SK-N-SH treated with all-trans-retinoic acid at 6 μM for 48 hours (cell line): ENCODE measurements at regions not wholly inside any gene's neighbourhood (a gene's known extent, or its start where the extent isn't known, plus 50 kb on each side); places are given as distances from the start of the nearest gene placed in this dataset.

Experiments used
- ATAC-seq: fragments of 200-7000 bp; cut with Tn5 transposase; 3 replicates; pipeline ENCODE4 v1.9.1; 2020; ENCODE audit warnings: mild to moderate bottlenecking, moderate library complexity
- ARNTL ChIP-seq: fragments of 450-650 bp; formaldehyde crosslinking; IDR thresholded peaks from 2 replicates; pipeline ENCODE4 v1.5.0; 2020; ENCODE audit warnings: low read depth, mild to moderate bottlenecking, moderate library complexity, borderline replicate concordance
- BACH2 ChIP-seq: fragments of 250-450 bp; sonication (Bioruptor Pico); IDR thresholded peaks from 2 replicates; pipeline ENCODE4 v1.9.0; 2021; ENCODE audit warnings: mild to moderate bottlenecking, borderline replicate concordance
- CSDC2 ChIP-seq: fragments of 250-450 bp; sonication (Bioruptor Pico); IDR thresholded peaks from 2 replicates; pipeline ENCODE4 v1.5.0; 2020; ENCODE audit warnings: mild to moderate bottlenecking, moderate library complexity
- ESRRG ChIP-seq: fragments of 250-450 bp; sonication (Bioruptor Pico); IDR thresholded peaks from 2 replicates; pipeline ENCODE4 v1.6.1; 2021; ENCODE audit warnings: mild to moderate bottlenecking
- GLIS3 ChIP-seq: fragments of 250-450 bp; sonication (Bioruptor Pico); IDR thresholded peaks from 2 replicates; pipeline ENCODE4 v1.5.0; 2020; ENCODE audit warnings: mild to moderate bottlenecking, moderate library complexity
- ISL1 ChIP-seq: fragments of 250-450 bp; sonication (Bioruptor Pico); IDR thresholded peaks from 2 replicates; pipeline ENCODE4 v2.1.2; 2022; ENCODE audit warnings: mild to moderate bottlenecking, moderate library complexity
- OSR1 ChIP-seq: fragments of 250-450 bp; sonication (Bioruptor Pico); IDR thresholded peaks from 2 replicates; pipeline ENCODE4 v1.8.0; 2022; ENCODE audit warnings: moderate library complexity, mild to moderate bottlenecking, inconsistent platforms
- RARB ChIP-seq: fragments of 250-450 bp; sonication (Bioruptor Pico); IDR thresholded peaks from 2 replicates; pipeline ENCODE4 v1.8.0; 2021; ENCODE audit warnings: mild to moderate bottlenecking, moderate library complexity
- SNAI2 ChIP-seq: fragments of 250-450 bp; sonication (Bioruptor Pico); IDR thresholded peaks from 2 replicates; pipeline ENCODE4 v1.5.0; 2020; ENCODE audit warnings: mild to moderate bottlenecking, moderate library complexity
- TCF4 ChIP-seq: fragments of 250-450 bp; sonication (Bioruptor Pico); IDR thresholded peaks from 2 replicates; pipeline ENCODE4 v1.8.0; 2021; ENCODE audit warnings: mild to moderate bottlenecking, moderate library complexity, borderline replicate concordance
- TOX ChIP-seq: fragments of 250-450 bp; sonication (Bioruptor Pico); IDR thresholded peaks from 2 replicates; pipeline ENCODE4 v1.8.0; 2021; ENCODE audit warnings: mild to moderate bottlenecking, moderate library complexity, borderline replicate concordance
- ZC3H10 ChIP-seq: fragments of 250-450 bp; sonication (Bioruptor Pico); IDR thresholded peaks from 2 replicates; pipeline ENCODE4 v1.5.1; 2021; ENCODE audit warnings: mild to moderate bottlenecking, moderate library complexity
- ZFP3 ChIP-seq: fragments of 250-450 bp; sonication (Bioruptor Pico); IDR thresholded peaks from 2 replicates; pipeline ENCODE4 v1.5.0; 2020; ENCODE audit warnings: mild to moderate bottlenecking, moderate library complexity
- ZFP30 ChIP-seq: fragments of 450-650 bp; formaldehyde crosslinking; IDR thresholded peaks from 2 replicates; pipeline ENCODE4 v1.5.0; 2022; ENCODE audit warnings: mild to moderate bottlenecking, moderate library complexity
- ZNF565 ChIP-seq: fragments of 450-650 bp; formaldehyde crosslinking; conservative IDR thresholded peaks from 2 replicates; pipeline ENCODE4 v1.5.0; 2020; ENCODE audit warnings: low read depth, mild to moderate bottlenecking, moderate library complexity
- ZNF70 ChIP-seq: fragments of 450-650 bp; formaldehyde crosslinking; IDR thresholded peaks from 2 replicates; pipeline ENCODE4 v1.5.0; 2020; ENCODE audit warnings: mild to moderate bottlenecking, moderate library complexity
- ZNF8 ChIP-seq: fragments of 450-650 bp; formaldehyde crosslinking; IDR thresholded peaks from 2 replicates; pipeline ENCODE4 v1.5.0; 2020; ENCODE audit warnings: mild to moderate bottlenecking, moderate library complexity
- TF ChIP-seq, protein P1 (sequence below): fragments of 250-450 bp; sonication (Bioruptor Pico); IDR thresholded peaks from 2 replicates; pipeline ENCODE4 v1.8.0; 2021; ENCODE audit warnings: low read depth, mild to moderate bottlenecking, moderate library complexity, borderline replicate concordance
- TF ChIP-seq, protein P2 (sequence below): fragments of 250-450 bp; sonication (Bioruptor Pico); IDR thresholded peaks from 2 replicates; pipeline ENCODE4 v1.5.0; 2020; ENCODE audit warnings: mild to moderate bottlenecking, moderate library complexity
- TF ChIP-seq, protein P3 (sequence below): fragments of 250-450 bp; sonication (Bioruptor Pico); IDR thresholded peaks from 2 replicates; pipeline ENCODE4 v1.8.0; 2020; ENCODE audit warnings: mild to moderate bottlenecking, moderate library complexity, borderline replicate concordance
- TF ChIP-seq, protein P4 (sequence below): fragments of 250-450 bp; sonication (Bioruptor Pico); IDR thresholded peaks from 2 replicates; pipeline ENCODE4 v1.5.1; 2020; ENCODE audit warnings: low read depth, mild to moderate bottlenecking, moderate library complexity
- TF ChIP-seq, protein P5 (sequence below): fragments of 250-450 bp; sonication (Bioruptor Pico); IDR thresholded peaks from 2 replicates; pipeline ENCODE4 v1.5.1; 2021; ENCODE audit warnings: mild to moderate bottlenecking, moderate library complexity

DNA sequence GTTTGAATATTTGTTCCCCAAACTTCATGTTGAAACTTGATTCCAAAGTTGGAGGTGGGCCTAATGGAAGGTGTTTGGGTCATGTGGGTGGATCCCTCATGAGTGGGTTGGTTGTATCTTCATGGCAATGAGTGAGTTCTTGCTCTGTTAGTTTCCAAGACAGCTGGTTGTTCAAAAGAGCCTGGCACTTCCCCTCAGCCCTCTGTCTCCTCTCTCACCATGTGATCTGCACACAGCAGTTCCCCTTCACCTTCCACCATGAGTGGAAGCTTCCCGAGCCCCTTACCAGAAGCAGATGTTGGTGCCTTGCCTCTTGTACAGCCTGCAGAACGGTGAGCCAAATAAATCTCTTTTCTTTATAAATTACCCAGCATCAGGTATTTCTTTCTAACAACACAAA, 327.1 kb upstream of the SLCO3A1 start:
- TF ChIP-seq BACH2 (CRISPR knock-in tag) (no peak), ZNF70 (CRISPR knock-in tag) (no peak), ESRRG (no peak)
- TF ChIP-seq, protein P1, sequence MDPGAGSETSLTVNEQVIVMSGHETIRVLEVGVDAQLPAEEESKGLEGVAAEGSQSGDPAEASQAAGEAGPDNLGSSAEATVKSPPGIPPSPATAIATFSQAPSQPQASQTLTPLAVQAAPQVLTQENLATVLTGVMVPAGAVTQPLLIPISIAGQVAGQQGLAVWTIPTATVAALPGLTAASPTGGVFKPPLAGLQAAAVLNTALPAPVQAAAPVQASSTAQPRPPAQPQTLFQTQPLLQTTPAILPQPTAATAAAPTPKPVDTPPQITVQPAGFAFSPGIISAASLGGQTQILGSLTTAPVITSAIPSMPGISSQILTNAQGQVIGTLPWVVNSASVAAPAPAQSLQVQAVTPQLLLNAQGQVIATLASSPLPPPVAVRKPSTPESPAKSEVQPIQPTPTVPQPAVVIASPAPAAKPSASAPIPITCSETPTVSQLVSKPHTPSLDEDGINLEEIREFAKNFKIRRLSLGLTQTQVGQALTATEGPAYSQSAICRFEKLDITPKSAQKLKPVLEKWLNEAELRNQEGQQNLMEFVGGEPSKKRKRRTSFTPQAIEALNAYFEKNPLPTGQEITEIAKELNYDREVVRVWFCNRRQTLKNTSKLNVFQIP: no peak
- ATAC-seq: no peak

DNA sequence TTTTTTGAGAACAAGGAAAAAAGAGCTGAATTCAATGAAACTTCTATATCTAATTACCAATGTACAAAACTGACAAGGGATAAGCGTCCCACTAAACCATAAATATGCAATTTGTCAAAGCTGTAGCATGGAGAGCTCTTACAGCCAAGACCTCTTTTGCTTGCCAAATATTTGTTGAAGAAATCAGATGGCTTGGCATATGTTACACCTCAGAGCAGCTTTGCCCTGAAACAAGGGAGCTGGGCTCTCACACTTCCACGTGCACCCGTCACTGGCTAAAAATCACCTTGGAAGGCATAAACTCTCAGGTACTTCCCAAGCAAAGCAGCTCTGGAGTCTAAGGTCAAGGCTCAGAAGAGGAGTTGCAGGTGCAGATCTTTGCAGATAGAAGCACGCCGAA, 324.7 kb upstream of the SLCO3A1 start:
- ATAC-seq: no peak

DNA sequence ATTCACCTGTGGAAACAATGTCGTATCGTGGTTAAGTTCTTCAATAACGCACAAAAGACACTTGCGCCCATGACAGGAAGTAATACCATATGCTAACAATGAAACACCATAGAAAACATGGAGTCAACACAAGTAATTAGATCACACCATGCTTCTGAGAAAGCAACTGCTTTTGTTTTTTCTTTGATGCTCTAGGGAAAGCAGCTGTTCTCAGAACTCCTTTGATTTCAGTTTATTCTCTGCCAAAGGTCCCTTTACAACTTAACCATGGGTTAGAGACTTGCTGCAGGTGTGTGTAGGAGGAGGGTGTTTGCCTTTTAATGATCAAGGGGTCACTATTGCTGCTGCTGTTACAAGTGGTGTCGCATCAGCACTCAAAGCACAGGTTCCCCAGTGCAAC, 324.0 kb upstream of the SLCO3A1 start:
- ATAC-seq: no peak
- no peak for TF ChIP-seq TCF4 (CRISPR knock-in tag)
- no peak for TF ChIP-seq ZFP30 (CRISPR knock-in tag)
- TF ChIP-seq TOX (CRISPR knock-in tag): no peak
- TF ChIP-seq, protein P2, sequence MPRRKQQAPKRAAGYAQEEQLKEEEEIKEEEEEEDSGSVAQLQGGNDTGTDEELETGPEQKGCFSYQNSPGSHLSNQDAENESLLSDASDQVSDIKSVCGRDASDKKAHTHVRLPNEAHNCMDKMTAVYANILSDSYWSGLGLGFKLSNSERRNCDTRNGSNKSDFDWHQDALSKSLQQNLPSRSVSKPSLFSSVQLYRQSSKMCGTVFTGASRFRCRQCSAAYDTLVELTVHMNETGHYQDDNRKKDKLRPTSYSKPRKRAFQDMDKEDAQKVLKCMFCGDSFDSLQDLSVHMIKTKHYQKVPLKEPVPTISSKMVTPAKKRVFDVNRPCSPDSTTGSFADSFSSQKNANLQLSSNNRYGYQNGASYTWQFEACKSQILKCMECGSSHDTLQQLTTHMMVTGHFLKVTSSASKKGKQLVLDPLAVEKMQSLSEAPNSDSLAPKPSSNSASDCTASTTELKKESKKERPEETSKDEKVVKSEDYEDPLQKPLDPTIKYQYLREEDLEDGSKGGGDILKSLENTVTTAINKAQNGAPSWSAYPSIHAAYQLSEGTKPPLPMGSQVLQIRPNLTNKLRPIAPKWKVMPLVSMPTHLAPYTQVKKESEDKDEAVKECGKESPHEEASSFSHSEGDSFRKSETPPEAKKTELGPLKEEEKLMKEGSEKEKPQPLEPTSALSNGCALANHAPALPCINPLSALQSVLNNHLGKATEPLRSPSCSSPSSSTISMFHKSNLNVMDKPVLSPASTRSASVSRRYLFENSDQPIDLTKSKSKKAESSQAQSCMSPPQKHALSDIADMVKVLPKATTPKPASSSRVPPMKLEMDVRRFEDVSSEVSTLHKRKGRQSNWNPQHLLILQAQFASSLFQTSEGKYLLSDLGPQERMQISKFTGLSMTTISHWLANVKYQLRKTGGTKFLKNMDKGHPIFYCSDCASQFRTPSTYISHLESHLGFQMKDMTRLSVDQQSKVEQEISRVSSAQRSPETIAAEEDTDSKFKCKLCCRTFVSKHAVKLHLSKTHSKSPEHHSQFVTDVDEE (CRISPR knock-in tag): no peak
- TF ChIP-seq, protein P1: no peak
- TF ChIP-seq ESRRG: no peak
- TF ChIP-seq ZNF565: no peak
- no peak for TF ChIP-seq ISL1 (CRISPR knock-in tag)
- TF ChIP-seq CSDC2 (CRISPR knock-in tag): no peak
- no peak for TF ChIP-seq ARNTL (CRISPR knock-in tag)
- TF ChIP-seq, protein P3, sequence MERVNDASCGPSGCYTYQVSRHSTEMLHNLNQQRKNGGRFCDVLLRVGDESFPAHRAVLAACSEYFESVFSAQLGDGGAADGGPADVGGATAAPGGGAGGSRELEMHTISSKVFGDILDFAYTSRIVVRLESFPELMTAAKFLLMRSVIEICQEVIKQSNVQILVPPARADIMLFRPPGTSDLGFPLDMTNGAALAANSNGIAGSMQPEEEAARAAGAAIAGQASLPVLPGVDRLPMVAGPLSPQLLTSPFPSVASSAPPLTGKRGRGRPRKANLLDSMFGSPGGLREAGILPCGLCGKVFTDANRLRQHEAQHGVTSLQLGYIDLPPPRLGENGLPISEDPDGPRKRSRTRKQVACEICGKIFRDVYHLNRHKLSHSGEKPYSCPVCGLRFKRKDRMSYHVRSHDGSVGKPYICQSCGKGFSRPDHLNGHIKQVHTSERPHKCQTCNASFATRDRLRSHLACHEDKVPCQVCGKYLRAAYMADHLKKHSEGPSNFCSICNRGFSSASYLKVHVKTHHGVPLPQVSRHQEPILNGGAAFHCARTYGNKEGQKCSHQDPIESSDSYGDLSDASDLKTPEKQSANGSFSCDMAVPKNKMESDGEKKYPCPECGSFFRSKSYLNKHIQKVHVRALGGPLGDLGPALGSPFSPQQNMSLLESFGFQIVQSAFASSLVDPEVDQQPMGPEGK: no peak
- TF ChIP-seq BACH2 (CRISPR knock-in tag): no peak
- TF ChIP-seq SNAI2 (CRISPR knock-in tag): no peak
- no peak for TF ChIP-seq ZFP3 (CRISPR knock-in tag)
- TF ChIP-seq OSR1: no peak
- TF ChIP-seq ZNF8 (CRISPR knock-in tag): no peak
- TF ChIP-seq ZNF70 (CRISPR knock-in tag): no peak
- TF ChIP-seq GLIS3 (CRISPR knock-in tag): no peak
- TF ChIP-seq, protein P4, sequence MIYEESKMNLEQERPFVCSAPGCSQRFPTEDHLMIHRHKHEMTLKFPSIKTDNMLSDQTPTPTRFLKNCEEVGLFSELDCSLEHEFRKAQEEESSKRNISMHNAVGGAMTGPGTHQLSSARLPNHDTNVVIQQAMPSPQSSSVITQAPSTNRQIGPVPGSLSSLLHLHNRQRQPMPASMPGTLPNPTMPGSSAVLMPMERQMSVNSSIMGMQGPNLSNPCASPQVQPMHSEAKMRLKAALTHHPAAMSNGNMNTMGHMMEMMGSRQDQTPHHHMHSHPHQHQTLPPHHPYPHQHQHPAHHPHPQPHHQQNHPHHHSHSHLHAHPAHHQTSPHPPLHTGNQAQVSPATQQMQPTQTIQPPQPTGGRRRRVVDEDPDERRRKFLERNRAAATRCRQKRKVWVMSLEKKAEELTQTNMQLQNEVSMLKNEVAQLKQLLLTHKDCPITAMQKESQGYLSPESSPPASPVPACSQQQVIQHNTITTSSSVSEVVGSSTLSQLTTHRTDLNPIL (CRISPR knock-in tag): no peak
- no peak for TF ChIP-seq ZC3H10 (CRISPR knock-in tag)

More for the DNA sequence above, 324.7 kb upstream of the SLCO3A1 start:
- TF ChIP-seq TCF4 (CRISPR knock-in tag) (no peak), CSDC2 (CRISPR knock-in tag) (no peak), TOX (CRISPR knock-in tag) (no peak), ARNTL (CRISPR knock-in tag) (no peak), RARB (no peak)
- TF ChIP-seq, protein P5, sequence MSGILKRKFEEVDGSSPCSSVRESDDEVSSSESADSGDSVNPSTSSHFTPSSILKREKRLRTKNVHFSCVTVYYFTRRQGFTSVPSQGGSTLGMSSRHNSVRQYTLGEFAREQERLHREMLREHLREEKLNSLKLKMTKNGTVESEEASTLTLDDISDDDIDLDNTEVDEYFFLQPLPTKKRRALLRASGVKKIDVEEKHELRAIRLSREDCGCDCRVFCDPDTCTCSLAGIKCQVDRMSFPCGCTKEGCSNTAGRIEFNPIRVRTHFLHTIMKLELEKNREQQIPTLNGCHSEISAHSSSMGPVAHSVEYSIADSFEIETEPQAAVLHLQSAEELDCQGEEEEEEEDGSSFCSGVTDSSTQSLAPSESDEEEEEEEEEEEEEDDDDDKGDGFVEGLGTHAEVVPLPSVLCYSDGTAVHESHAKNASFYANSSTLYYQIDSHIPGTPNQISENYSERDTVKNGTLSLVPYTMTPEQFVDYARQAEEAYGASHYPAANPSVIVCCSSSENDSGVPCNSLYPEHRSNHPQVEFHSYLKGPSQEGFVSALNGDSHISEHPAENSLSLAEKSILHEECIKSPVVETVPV: no peak
- TF ChIP-seq, protein P1: no peak
